Ishikawa (cell line): ENCODE measurements at regions not wholly inside any gene's neighbourhood (a gene's known extent, or its start where the extent isn't known, plus 50 kb on each side); places are given as distances from the start of the nearest gene placed in this dataset.

Experiments used
- CEBPB ChIP-seq: IDR thresholded peaks from 2 replicates; pipeline ENCODE4 v1.6.1; 2012
- EGR1 ChIP-seq: IDR thresholded peaks from 2 replicates; pipeline ENCODE4 v1.6.1; 2012
- EP300 ChIP-seq: IDR thresholded peaks from 2 replicates; pipeline ENCODE4 v1.6.1; 2012; ENCODE audit warnings: borderline replicate concordance
- RAD21 ChIP-seq: IDR thresholded peaks from 2 replicates; pipeline ENCODE4 v1.6.1; 2012; ENCODE audit warnings: low read depth
- TF ChIP-seq, protein P1 (sequence below): IDR thresholded peaks from 2 replicates; pipeline ENCODE4 v1.6.1; 2012

DNA sequence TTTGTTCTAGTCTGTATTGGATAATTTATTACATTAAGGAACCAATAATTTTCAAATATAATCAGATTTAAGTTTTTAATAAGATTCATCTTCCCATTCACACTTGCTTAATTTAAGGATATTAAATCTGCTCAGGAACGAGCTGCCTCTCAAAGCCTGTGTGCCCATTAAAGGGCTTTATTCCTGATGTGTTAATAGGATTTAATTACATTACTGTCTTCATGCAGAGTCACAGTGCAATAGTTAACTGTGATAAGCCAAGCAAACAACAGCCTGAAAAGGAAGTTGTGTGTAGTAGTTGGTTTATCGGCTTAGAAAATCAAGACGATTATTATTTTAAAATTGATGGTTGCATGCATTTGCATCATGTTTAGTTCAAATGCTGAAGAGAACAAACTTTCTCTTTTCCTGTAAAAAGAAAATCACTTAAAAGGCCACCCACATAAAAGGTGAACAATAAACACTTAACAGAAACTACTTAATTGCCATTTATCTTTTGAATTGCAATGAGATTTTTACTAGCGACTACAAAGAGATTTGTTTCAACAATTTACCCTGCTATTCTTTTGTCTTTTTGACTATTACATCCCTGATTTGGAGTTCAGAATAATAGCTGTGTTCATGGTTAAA, 174.6 kb downstream of the RWDD3 start:
- TF ChIP-seq RAD21 (no peak), EGR1 (no peak), EP300 (no peak), CEBPB (no peak)
- TF ChIP-seq, protein P1, sequence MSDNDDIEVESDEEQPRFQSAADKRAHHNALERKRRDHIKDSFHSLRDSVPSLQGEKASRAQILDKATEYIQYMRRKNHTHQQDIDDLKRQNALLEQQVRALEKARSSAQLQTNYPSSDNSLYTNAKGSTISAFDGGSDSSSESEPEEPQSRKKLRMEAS, result no peak
